Spleen (tissue), 11 donors: ENCODE measurements at regions not wholly inside any gene's neighbourhood (a gene's known extent, or its start where the extent isn't known, plus 50 kb on each side); places are given as distances from the start of the nearest gene placed in this dataset.

Experiments
- DNase-seq: peaks from one replicate; pipeline ENCODE4 v3.0.0-alpha.2; 2020
- H3K27ac ChIP-seq, 8 donors: fragments of 200-600 bp; sonication (generic) in 7 of 8; 1 replicate in 4 of 8; 2 replicates in 4 of 8; pipeline versions ENCODE4 v1.5.0 to v1.8.0; 2016 to 2021; ENCODE audit warnings: inconsistent platforms in 4 of 8, mild to moderate bottlenecking in 4 of 8, moderate library complexity in 1 of 8
- H3K27me3 ChIP-seq, 7 donors: fragments of 200-600 bp; sonication (generic) in 6 of 7; replicated peaks in 1 of 7; 1 replicate in 4 of 7; 2 replicates in 3 of 7; pipeline versions ENCODE4 v1.5.0 to v1.8.0; 2016 to 2021; ENCODE audit warnings: inconsistent platforms in 3 of 7, mild to moderate bottlenecking in 1 of 7
- H3K36me3 ChIP-seq, 6 donors: fragments of 200-600 bp; sonication (generic) in 5 of 6; 1 replicate in 4 of 6; 2 replicates in 2 of 6; pipeline versions ENCODE4 v1.5.0 to v1.8.0; 2016 to 2021; ENCODE audit warnings: inconsistent platforms in 2 of 6
- H3K4me1 ChIP-seq, 6 donors: fragments of 200-600 bp; sonication (generic) in 5 of 6; 1 replicate in 3 of 6; 2 replicates in 3 of 6; pipeline versions ENCODE4 v1.5.0 to v1.8.0; 2016 to 2021; ENCODE audit warnings: inconsistent platforms in 3 of 6
- H3K4me3 ChIP-seq, 8 donors: fragments of 200-600 bp; sonication (generic) in 7 of 8; 1 replicate in 4 of 8; 2 replicates in 4 of 8; pipeline versions ENCODE4 v1.5.0 to v1.8.0; 2016 to 2021; ENCODE audit warnings: inconsistent platforms in 4 of 8, mild to moderate bottlenecking in 4 of 8, moderate library complexity in 2 of 8
- H3K9me3 ChIP-seq, 8 donors: fragments of 200-600 bp; sonication (generic) in 7 of 8; 1 replicate in 4 of 8; 2 replicates in 4 of 8; pipeline versions ENCODE4 v1.5.0 to v1.8.0; 2016 to 2021; ENCODE audit warnings: inconsistent platforms in 4 of 8
- CTCF ChIP-seq, 11 experiments: fragments of 200-600 bp in 7 of 11; fragments of 450-650 bp in 4 of 11; sonication (generic) in 4 of 11; IDR thresholded peaks in 8 of 11; conservative IDR thresholded peaks in 3 of 11; 1 replicate in 7 of 11; 2 replicates in 4 of 11; pipeline versions ENCODE4 v1.4.0 to v1.8.0; 2016 to 2021; ENCODE audit warnings: antibody characterized with exemption in 11 of 11, inconsistent platforms in 4 of 11, mild to moderate bottlenecking in 1 of 11
- POLR2A ChIP-seq, 3 donors: fragments of 450-650 bp; IDR thresholded peaks; one replicate each; pipeline ENCODE4 v1.5.1; 2017; ENCODE audit warnings: antibody characterized with exemption in 3 of 3, mild to moderate bottlenecking in 1 of 3
- POLR2AphosphoS5 ChIP-seq, 3 donors: sonication (generic); formaldehyde crosslinking; IDR thresholded peaks; one replicate each; pipeline ENCODE4 v1.5.1; 2017; ENCODE audit warnings: antibody characterized with exemption in 3 of 3
- WGBS, 5 donors: extraction: QIAGEN DNeasy Blood & Tissue Kit in 3 of 5; methylation state at CpG; one replicate each; pipeline versions ENCODE4 v1.1.5 to v1.1.7; 2013 to 2018; 5-methylcytosine and 5-hydroxymethylcytosine counted together
- intact Hi-C: fragments of 100-400 bp; cut with DNase I; formaldehyde crosslinking; loops from one replicate; pipeline ENCODE4 v1.15.0; 2023; ENCODE audit warnings: low total_unique reads
- donor health status: healthy with polysubstance abuse.
- donor health status: DM: no; HTN: no; CAD: no; lungs with moderate emphysema.
- donor health status: DM: no; HTN: no; CAD: no.
- donor health status: Bipolar disorder and iron deficiency.
- donor health status: healthy.
- donor health status: DM: no; HTN: no; CAD: no.
- donor health status: DM: yes; HTN: yes; CAD: no.

GRCh38 chr6:150299873-150300485 lies 68.8 kb upstream of the IYD start:
- H3K9me3 ChIP-seq, result peaks cover 0 to 25% (median 19%) of the 10 kb centered on the region in 8 donors
- 85 to 93% (median 87%) methylated on average over 10 of the region's 10 CpGs for WGBS, 5 donors
- H3K27ac ChIP-seq, result no peak overlapping the region
- TF ChIP-seq POLR2AphosphoS5 (IDR thresholded peaks at IDR 0.05) (no peak), CTCF (IDR thresholded peaks at IDR 0.05 in 8 of 11, conservative IDR thresholded peaks at IDR 0.05 in 3 of 11) (no peak), POLR2A (IDR thresholded peaks at IDR 0.05) (no peak)
- intact Hi-C loops, result no loop called here
- H3K4me1 ChIP-seq, result no peaks in the 10 kb centered on the region
- no peak overlapping the region for H3K4me3 ChIP-seq
- DNase-seq, result no peak
- no peaks in the 10 kb centered on the region for H3K36me3 ChIP-seq
- H3K27me3 ChIP-seq, result peaks cover 0 to 14% (median 0%) of the 10 kb centered on the region in 7 donors

- intact Hi-C loops, result no loop called here
- Histone ChIP-seq H3K36me3 (no peaks in the 10 kb centered on the region), H3K27me3 (peaks cover 0 to 4% (median 0%) of the 10 kb centered on the region in 7 donors), H3K4me1 (no peaks in the 10 kb centered on the region), H3K27ac (no peak overlapping the region), H3K9me3 (peaks cover 0 to 12% (median 10%) of the 10 kb centered on the region in 8 donors), H3K4me3 (no peak overlapping the region)
- TF ChIP-seq CTCF (IDR thresholded peaks at IDR 0.05 in 8 of 11, conservative IDR thresholded peaks at IDR 0.05 in 3 of 11), result no peak
- no peak for TF ChIP-seq POLR2A (IDR thresholded peaks at IDR 0.05)
- no peak for TF ChIP-seq POLR2AphosphoS5 (IDR thresholded peaks at IDR 0.05)
- 80 to 90% (median 81%) methylated on average over 4 to 6 of the region's 6 CpGs for WGBS, 5 donors
- DNase-seq, result no peak
These were observed 66.8 kb upstream of the IYD start for GRCh38 chr6:150301846-150302519.

GRCh38 chr6:150302520-150303176 lies 66.2 kb upstream of the IYD start:
- TF ChIP-seq CTCF (IDR thresholded peaks at IDR 0.05 in 8 of 11, conservative IDR thresholded peaks at IDR 0.05 in 3 of 11) (no peak), POLR2A (IDR thresholded peaks at IDR 0.05) (no peak), POLR2AphosphoS5 (IDR thresholded peaks at IDR 0.05) (no peak)
- Histone ChIP-seq H3K9me3 (peaks cover 0 to 6% (median 4%) of the 10 kb centered on the region in 8 donors), H3K4me1 (no peaks in the 10 kb centered on the region), H3K36me3 (no peaks in the 10 kb centered on the region), H3K27me3 (peaks cover 0 to 7% (median 0%) of the 10 kb centered on the region in 7 donors), H3K27ac (no peak overlapping the region), H3K4me3 (no peak overlapping the region)
- no peak for DNase-seq
- intact Hi-C loops, result no loop called here
- 76 to 86% (median 80%) methylated on average over 7 of the region's 7 CpGs for WGBS, 5 donors

- DNase-seq, result no peak
These were observed 65.6 kb upstream of the IYD start for GRCh38 chr6:150303256-150303655.

More at GRCh38 chr6:150303256-150303655, 65.6 kb upstream of the IYD start:
- TF ChIP-seq POLR2AphosphoS5 (IDR thresholded peaks at IDR 0.05) (no peak), POLR2A (IDR thresholded peaks at IDR 0.05) (no peak), CTCF (IDR thresholded peaks at IDR 0.05 in 8 of 11, conservative IDR thresholded peaks at IDR 0.05 in 3 of 11) (no peak)
- Histone ChIP-seq H3K36me3 (no peaks in the 10 kb centered on the region), H3K4me3 (no peak overlapping the region), H3K9me3 (no peaks in the 10 kb centered on the region), H3K27me3 (peaks cover 0 to 11% (median 0%) of the 10 kb centered on the region in 7 donors), H3K4me1 (no peaks in the 10 kb centered on the region), H3K27ac (no peak overlapping the region)
- WGBS, 5 donors, result 80 to 94% (median 85%) methylated on average over 2 of the region's 2 CpGs
- intact Hi-C loops, result no loop called here
